ENCODE measurements at regions not wholly inside any gene's neighbourhood (a gene's known extent, or its start where the extent isn't known, plus 50 kb on each side); places are given as distances from the start of the nearest gene placed in this dataset.

DNA sequence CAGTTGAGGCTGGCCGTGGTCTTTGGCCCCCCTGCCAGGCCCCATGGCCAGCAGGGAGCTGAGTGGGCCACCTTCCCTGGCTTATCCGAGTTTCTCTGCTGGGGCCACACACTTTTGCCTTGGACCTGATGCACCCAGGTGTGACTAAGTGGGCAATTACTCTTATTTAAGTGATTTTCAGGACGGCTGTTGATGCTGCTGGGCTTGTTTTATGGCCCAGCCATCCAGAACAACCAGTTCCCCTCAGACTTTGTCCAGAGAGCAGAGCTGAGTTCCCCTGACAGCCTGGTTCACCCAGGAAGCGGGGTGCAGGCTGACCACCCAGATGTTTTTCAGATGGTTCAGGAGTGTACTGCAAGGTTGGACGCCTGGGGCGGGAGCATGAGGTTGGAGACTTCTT lies 68.8 kb downstream of the GLI2 start:
- intact Hi-C loops (cut with micrococcal nuclease): no loop called here
- Mint-ChIP-seq H3K4me3 (no peak overlapping the region), H3K36me3 (ENCODE audit: low read depth) (no peaks in the 10 kb centered on the region), H3K9me3 (peaks cover 3% of the 10 kb centered on the region), H3K27me3 (peaks cover 3% of the 10 kb centered on the region), H3K27ac (no peak overlapping the region), H3K4me1 (no peaks in the 10 kb centered on the region)
- TF ChIP-seq, protein P1, sequence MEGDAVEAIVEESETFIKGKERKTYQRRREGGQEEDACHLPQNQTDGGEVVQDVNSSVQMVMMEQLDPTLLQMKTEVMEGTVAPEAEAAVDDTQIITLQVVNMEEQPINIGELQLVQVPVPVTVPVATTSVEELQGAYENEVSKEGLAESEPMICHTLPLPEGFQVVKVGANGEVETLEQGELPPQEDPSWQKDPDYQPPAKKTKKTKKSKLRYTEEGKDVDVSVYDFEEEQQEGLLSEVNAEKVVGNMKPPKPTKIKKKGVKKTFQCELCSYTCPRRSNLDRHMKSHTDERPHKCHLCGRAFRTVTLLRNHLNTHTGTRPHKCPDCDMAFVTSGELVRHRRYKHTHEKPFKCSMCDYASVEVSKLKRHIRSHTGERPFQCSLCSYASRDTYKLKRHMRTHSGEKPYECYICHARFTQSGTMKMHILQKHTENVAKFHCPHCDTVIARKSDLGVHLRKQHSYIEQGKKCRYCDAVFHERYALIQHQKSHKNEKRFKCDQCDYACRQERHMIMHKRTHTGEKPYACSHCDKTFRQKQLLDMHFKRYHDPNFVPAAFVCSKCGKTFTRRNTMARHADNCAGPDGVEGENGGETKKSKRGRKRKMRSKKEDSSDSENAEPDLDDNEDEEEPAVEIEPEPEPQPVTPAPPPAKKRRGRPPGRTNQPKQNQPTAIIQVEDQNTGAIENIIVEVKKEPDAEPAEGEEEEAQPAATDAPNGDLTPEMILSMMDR (IDR thresholded peaks at IDR 0.05): no peak
- ATAC-seq (ENCODE audit: low read depth) (no peak), DNase-seq (no peak)
- ChIA-PET CTCF (no interaction called here), POLR2A (no interaction called here)

DNA sequence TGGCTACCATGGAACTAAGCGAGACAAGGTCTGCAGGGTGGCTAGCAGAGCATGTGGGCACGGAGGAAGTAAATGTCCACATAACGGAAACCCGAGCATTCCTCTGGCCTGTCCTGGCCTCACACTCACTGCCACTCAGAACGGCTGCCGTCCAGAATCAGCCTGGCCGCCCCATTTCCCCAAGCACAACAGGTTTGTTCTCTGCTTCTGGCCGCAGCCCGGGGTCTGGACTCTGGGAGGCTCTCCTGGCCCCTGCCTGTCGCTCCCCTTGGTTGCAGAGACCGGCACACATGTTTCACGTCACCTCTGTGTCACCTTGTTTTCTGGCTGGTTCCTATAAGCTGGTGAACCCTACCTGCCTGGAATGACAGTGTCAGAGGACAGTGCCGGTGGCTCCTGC lies 69.3 kb downstream of the GLI2 start:
- H3K36me3 Mint-ChIP-seq (ENCODE audit: low read depth): no peaks in the 10 kb centered on the region
- H3K9me3 Mint-ChIP-seq: peaks cover 3% of the 10 kb centered on the region
- ATAC-seq (ENCODE audit: low read depth) (no peak), DNase-seq (no peak)
- CTCF ChIA-PET: no interaction called here
- POLR2A ChIA-PET: no interaction called here
- no peak overlapping the region for H3K4me3 Mint-ChIP-seq
- TF ChIP-seq, protein P1 (IDR thresholded peaks at IDR 0.05): no peak
- intact Hi-C loops (cut with micrococcal nuclease): no loop called here
- H3K4me1 Mint-ChIP-seq: no peaks in the 10 kb centered on the region
- no peak overlapping the region for H3K27ac Mint-ChIP-seq
- peaks cover 3% of the 10 kb centered on the region for H3K27me3 Mint-ChIP-seq

DNA sequence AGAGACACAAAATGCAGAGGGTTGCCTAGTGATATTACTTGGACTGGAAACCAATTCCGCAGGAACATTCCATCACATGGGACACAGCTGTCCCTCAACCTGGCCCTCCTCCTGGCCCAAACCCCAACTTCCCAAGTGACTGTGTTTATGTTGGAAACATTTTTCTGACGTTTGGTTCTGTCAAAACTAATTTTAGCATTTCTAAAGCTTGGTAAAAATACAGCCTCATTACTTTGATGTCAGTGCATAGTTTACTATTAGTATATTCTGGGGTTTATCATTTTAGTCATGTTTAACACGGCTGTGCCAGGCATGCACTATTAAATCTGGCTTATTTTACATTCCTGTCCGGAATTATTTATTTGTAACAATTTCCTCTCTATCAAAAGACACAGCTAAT lies 69.9 kb downstream of the GLI2 start:
- peaks cover 3% of the 10 kb centered on the region for H3K27me3 Mint-ChIP-seq

DNA sequence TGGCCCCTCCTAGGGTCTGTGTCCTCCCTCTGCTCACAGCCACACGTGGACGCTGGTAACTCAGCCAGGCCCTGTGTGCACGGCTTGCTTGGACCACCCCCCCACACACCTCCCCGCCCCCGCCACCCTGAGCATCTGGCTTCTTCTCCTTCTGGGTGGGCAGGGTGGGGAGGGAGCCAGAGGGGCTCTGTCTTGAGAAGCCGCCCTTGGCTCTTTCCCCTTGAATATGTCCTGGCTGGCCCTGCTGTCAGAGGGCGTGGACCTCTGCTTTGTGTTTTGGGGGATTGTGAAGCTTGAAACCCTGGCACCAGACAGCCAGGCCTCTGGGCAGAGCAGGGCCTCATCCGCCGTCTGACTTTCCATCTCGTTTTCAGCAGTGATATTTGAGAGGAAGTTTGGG lies 72.1 kb downstream of the GLI2 start:
- DNase-seq (no peak), ATAC-seq (ENCODE audit: low read depth) (no peak)
- peaks cover 3% of the 10 kb centered on the region for H3K27me3 Mint-ChIP-seq
- ChIA-PET CTCF (no interaction called here), POLR2A (no interaction called here)
- TF ChIP-seq, protein P1 (IDR thresholded peaks at IDR 0.05): no peak
- no peak overlapping the region for H3K27ac Mint-ChIP-seq
- no peaks in the 10 kb centered on the region for H3K36me3 Mint-ChIP-seq (ENCODE audit: low read depth)
- intact Hi-C loops (cut with micrococcal nuclease): no loop called here
- peaks cover 3% of the 10 kb centered on the region for H3K9me3 Mint-ChIP-seq
- no peak overlapping the region for H3K4me3 Mint-ChIP-seq
- no peaks in the 10 kb centered on the region for H3K4me1 Mint-ChIP-seq

More for the DNA sequence above, 69.9 kb downstream of the GLI2 start:
- no peak overlapping the region for H3K4me3 Mint-ChIP-seq
- H3K27ac Mint-ChIP-seq: no peak overlapping the region
- CTCF ChIA-PET: no interaction called here
- intact Hi-C loops (cut with micrococcal nuclease): no loop called here
- TF ChIP-seq, protein P1 (IDR thresholded peaks at IDR 0.05): no peak
- ATAC-seq (ENCODE audit: low read depth) (no peak), DNase-seq (no peak)
- H3K9me3 Mint-ChIP-seq: peaks cover 3% of the 10 kb centered on the region
- POLR2A ChIA-PET: no interaction called here
- H3K4me1 Mint-ChIP-seq: no peaks in the 10 kb centered on the region
- no peaks in the 10 kb centered on the region for H3K36me3 Mint-ChIP-seq (ENCODE audit: low read depth)

DNA sequence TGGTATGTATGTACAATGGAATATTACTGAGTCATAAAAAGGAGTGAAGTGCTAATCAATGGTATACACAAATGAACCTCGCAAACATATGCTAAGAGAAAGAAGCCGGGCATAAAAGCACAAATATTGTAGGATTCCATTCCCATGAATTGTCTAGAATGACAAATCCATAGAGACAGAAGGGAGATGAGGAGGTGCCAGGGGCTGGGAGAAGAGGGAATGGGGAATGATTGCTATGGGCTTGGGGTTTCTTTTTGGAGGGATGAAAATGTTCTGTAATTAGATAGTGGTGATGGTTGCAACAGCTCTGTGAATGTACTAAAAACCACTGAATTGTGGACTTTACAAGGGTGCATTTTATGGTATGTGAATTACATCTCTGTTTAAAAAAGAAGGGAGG lies 73.5 kb downstream of the GLI2 start:
- H3K27me3 Mint-ChIP-seq: peaks cover 3% of the 10 kb centered on the region
- intact Hi-C loops (cut with micrococcal nuclease): no loop called here
- ChIA-PET CTCF (no interaction called here), POLR2A (no interaction called here)
- no peak for ATAC-seq (ENCODE audit: low read depth)
- no peak for DNase-seq
- no peak overlapping the region for H3K27ac Mint-ChIP-seq
- no peaks in the 10 kb centered on the region for H3K4me1 Mint-ChIP-seq
- peaks cover 3% of the 10 kb centered on the region for H3K9me3 Mint-ChIP-seq
- no peaks in the 10 kb centered on the region for H3K36me3 Mint-ChIP-seq (ENCODE audit: low read depth)
- TF ChIP-seq, protein P1 (IDR thresholded peaks at IDR 0.05): no peak
- H3K4me3 Mint-ChIP-seq: no peak overlapping the region
